ENCODE measurements at regions not wholly inside any gene's neighbourhood (a gene's known extent, or its start where the extent isn't known, plus 50 kb on each side); places are given as distances from the start of the nearest gene placed in this dataset.

DNA sequence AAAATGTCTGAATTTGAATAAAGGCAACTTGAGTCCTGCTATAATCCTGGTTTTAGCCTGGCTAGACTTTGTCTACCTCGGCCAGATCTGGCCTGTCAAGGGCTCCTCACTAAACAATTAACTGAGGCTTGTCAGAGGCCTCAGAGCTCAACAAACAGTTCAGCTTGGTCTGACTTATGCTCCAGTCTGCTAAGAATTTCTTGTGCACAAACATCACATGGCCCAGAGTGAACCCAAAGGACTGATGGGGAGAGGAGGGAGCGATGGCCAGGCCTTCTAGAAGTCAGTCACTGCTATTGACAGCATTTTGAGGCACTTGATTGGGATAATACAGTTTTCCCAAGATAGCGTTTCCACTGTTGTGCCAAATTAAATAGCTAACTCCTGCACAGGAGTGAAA, 555.1 kb upstream of the ID2 start:
- no peaks in the 10 kb centered on the region for H3K4me1 ChIP-seq (replicated peaks in 1 of 2; ENCODE audit: control insufficient read depth in 2 of 2, insufficient read depth in 2 of 2, low read length in 2 of 2)
- no peak overlapping the region for H3K4me3 ChIP-seq
- H3K4me2 ChIP-seq (ENCODE audit: insufficient read depth, low read length), result no peak overlapping the region
- DNase-seq (ENCODE audit: extremely low read depth in 1 of 4, low spot score in 3 of 4) (no peak), FAIRE-seq (no peak), ATAC-seq (no peak)
- no peak overlapping the region for H3K9ac ChIP-seq (ENCODE audit: insufficient read depth in 1 of 2, low read depth in 2 of 2, low read length in 2 of 2)
- no peaks in the 10 kb centered on the region for H4K20me1 ChIP-seq (replicated peaks; ENCODE audit: control insufficient read depth, insufficient read depth, low read length)
- in situ Hi-C loops (cut with MboI) (no loop called here), intact Hi-C loops (cut with micrococcal nuclease) (no loop called here)
- no peaks in the 10 kb centered on the region for H3K9me1 ChIP-seq (ENCODE audit: control insufficient read depth, insufficient read depth, low read length)
- H2AFZ ChIP-seq (ENCODE audit: low read depth, low read length), result no peak overlapping the region
- no peaks in the 10 kb centered on the region for H3K36me3 ChIP-seq (ENCODE audit: control insufficient read depth, insufficient read depth, low read length)
- TF ChIP-seq MAZ (CRISPR knock-in tag; conservative IDR thresholded peaks at IDR 0.05 in 1 of 2, IDR thresholded peaks at IDR 0.05 in 1 of 2) (no peak), THRB (CRISPR knock-in tag; conservative IDR thresholded peaks at IDR 0.05) (no peak), JUNB (CRISPR knock-in tag; conservative IDR thresholded peaks at IDR 0.05) (no peak), NR3C1 (CRISPR knock-in tag; IDR thresholded peaks at IDR 0.05) (no peak), C11orf30 (IDR thresholded peaks at IDR 0.05; ENCODE audit: low read depth) (no peak), HMGN3 (IDR thresholded peaks at IDR 0.05; ENCODE audit: borderline replicate concordance, extremely low read depth, insufficient read length, low read depth, low read length) (no peak), TBP (optimal IDR thresholded peaks at IDR 0.05; ENCODE audit: low read depth, low read length) (no peak), ZC3H8 (IDR thresholded peaks at IDR 0.05) (no peak), RBM15 (IDR thresholded peaks at IDR 0.05; ENCODE audit: insufficient read depth, low read length) (no peak), SAFB (IDR thresholded peaks at IDR 0.05; ENCODE audit: borderline replicate concordance, low read depth, low read length) (no peak)
- TF ChIP-seq, protein P1, sequence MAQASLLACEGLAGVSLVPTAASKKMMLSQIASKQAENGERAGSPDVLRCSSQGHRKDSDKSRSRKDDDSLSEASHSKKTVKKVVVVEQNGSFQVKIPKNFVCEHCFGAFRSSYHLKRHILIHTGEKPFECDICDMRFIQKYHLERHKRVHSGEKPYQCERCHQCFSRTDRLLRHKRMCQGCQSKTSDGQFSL (CRISPR knock-in tag; IDR thresholded peaks at IDR 0.05), result no peak
- TF ChIP-seq, protein P1 (tag; IDR thresholded peaks at IDR 0.05), result no peak
- ChIA-PET CTCF (ENCODE audit: low intra/inter-chr PET ratio) (no interaction called here), POLR2A (interaction anchor here (0.6 kb wide), 1 partner anchor 241 kb away, joined by 4 read pairs; no protein-coding TSS in a partner anchor)
- no peaks in the 10 kb centered on the region for H3K9me3 ChIP-seq (replicated peaks; ENCODE audit: control insufficient read depth, insufficient read depth, low read depth, low read length)
- BruUV-seq (replicated peaks), result no TSS peak
- H3K79me2 ChIP-seq (ENCODE audit: control insufficient read depth, insufficient read depth, low read length), result no peaks in the 10 kb centered on the region
- 0% methylated on average over 3 of the region's 3 CpGs for WGBS (ENCODE audit: insufficient coverage, low coverage, missing lambda C conversion rate)
- no peak overlapping the region for H3K27ac ChIP-seq (ENCODE audit: extremely low read depth, low read depth, low read length)
- H3K27me3 ChIP-seq (ENCODE audit: control insufficient read depth in 2 of 2, insufficient read depth in 2 of 2, low read length in 2 of 2), result peaks cover 0 to 7% of the 10 kb centered on the region in 2 experiments; a peak in 2 of 5 replicates

Data from K562 (cell line).